HG02759 (cell line): ENCODE measurements at regions not wholly inside any gene's neighbourhood (a gene's known extent, or its start where the extent isn't known, plus 50 kb on each side); places are given as distances from the start of the nearest gene placed in this dataset.

ENCODE experiments used
- ATAC-seq: cut with Tn5 transposase; IDR thresholded peaks from one replicate; pipeline ENCODE4 v1.9.1; 2021; ENCODE audit warnings: mild to moderate bottlenecking, moderate library complexity; ENCODE audit not compliant: unreplicated experiment

DNA sequence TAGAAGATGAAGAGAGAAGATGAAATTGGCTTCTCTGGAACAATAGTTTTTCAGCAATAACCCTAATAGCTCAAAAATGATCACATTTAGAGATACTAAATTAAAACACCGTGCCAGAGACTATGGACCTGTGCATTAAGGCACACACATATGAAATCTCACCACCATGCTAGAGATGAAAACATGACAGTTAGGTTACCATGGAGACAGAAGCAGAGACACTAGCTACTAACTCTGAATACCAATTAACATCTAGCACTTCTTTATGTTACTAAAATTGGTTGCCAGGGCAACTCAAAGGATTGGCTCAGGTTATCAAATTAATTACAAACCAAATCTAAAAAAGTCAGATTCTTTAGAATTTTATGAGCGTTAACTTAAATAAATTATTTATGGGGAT is 337.7 kb downstream of the PLK2 start:
- no peak for ATAC-seq

DNA sequence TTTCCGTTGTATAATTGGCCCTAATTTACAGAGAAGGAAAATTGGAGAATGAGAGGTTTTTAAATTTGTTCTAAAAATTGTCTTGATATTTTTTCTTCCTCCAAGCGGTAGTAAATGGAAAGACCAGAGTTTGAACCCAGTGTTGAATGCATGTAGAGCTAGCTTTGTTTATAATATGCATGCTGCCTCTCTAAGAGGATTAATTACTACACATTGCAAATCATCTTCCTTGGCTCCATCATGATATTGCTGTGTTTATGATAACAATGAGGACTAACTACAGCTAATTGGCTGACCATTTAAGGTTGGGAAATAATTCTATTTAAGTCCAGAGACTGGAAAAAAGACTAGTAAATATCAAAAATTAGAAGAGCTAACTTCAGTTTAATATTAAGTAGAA is 338.5 kb downstream of the PLK2 start:
- ATAC-seq = no peak

DNA sequence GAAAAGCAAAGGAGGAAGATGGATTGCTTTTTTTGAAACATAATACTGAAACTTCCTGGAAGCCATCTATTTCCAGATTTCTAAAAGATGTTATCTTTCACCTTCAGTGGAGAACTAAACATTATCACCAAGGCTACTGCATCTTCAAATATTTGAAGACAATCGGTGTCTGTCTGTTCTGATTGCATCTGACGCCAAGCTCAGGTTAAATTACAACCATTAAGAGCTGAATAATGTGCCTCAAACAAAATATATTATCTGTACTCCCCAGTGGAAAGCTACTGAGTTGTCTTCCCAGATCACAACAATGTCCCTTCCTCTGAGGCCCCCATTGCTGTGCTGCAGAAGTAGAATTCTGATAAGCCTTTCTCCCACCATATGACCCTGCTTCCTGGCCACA is 342.3 kb downstream of the PLK2 start:
- no peak for ATAC-seq

DNA sequence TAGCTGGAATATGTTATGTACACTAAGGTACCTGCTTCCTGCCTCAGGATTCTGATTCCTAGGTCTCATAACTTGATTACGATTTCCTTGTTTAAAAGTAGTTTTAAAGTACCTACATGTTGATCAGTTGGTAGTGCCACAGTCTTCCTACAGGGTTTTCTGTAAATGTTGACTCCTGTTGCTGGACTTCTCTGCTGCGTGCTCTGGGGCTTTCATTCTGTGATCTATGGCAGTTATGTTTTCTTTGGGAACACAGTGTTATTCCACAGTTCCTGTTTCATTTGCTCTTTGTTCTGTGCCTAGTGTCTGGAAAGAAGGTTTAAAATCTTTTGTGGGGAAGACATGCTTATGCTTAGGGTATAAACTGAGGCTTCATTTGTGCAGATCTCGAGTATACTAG is 343.5 kb downstream of the PLK2 start:
- no peak for ATAC-seq

DNA sequence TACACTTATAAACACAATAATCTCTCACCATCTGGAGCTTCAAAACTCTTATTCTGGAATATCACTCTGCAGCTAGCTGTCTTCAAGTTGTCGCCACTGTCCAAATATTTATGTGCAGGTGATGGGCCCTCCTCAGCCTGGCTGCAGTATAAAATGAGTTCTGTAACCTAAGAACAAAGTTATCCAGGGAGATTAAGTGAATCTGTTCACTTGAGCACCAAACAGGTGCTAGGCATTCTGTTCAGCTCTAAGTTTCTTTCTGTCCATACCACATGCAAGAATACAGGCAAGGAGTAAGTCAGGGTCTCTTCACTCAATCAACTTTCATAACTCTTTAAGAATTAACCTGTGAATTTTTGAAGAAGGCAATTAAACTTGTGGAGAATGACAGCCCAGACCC is 344.1 kb downstream of the PLK2 start:
- no peak for ATAC-seq

DNA sequence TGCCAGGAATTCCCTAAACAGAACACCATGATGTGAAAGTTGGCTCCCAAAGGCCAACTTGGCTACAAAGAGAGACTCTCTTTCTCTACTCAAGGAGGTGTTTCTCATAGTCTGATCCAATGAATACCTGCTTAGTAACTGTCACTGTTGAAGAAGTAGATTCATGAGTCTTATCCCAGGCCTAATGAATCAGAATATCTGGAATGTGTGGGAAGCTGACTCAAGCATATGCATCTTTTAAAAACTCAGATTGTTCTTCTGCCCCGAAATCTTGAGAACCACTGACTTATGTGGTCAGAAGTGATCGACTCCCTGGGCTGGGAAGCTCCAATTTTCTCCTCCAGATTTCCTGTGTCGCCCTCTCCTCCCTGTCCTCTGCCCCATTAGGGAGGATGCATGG is 345.6 kb downstream of the PLK2 start:
- no peak for ATAC-seq

DNA sequence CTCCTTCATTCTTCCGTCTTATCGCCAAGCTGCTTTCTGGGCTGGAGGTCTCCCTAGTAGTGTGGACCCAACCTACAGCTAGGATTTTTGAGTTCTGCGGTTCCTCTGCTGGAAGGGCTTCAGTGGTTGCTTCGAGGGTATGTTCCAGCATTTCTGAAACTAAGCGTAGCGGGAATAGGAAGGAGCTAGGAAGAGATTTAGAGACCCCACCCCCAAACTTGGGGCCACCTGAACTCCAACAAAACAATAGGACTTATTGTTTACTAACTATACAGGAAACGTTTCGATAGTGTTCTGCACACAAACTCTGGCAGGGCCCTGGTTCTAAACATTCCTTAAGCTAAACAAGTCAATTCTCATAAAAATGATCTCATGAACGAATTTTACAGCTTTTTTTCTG is 346.7 kb downstream of the PLK2 start:
- no peak for ATAC-seq

DNA sequence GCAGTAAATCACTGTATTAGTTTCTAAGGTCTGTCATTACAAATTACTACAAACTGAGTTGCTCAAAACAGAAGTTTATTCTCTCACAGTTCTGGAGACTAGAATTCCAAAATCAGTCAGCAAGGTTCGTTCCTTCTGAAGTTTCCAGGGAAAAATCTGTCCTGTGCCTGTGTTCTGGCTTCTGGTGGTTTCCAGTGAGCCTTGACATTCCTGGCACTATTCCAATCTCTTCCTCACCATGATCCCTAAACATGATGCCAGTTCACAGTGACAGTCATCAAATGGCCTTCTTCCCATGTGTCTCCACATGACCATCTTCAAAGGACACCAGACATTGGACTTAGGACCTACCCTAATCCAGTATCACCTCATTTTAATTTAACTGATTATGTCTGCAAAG is 351.4 kb downstream of the PLK2 start:
- no peak for ATAC-seq

DNA sequence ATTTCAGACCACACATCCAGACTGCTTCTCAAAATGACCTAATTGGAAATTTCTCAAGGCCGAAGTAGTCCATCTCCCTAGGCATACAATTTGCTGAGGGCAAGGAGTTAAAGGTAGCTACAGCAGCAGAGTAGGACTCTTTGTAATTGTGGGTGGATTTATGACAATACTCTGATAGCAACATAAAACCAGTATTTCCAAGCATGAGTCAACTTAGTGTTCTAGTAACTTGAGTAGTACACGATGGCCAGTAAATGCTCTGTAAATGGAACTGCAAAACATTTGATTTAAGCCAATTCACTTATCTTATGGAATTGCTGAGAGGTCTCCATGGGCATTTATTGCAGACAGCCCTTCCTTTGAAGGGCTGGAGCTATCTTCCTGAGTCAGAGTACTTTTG is 352.2 kb downstream of the PLK2 start:
- ATAC-seq = no peak

DNA sequence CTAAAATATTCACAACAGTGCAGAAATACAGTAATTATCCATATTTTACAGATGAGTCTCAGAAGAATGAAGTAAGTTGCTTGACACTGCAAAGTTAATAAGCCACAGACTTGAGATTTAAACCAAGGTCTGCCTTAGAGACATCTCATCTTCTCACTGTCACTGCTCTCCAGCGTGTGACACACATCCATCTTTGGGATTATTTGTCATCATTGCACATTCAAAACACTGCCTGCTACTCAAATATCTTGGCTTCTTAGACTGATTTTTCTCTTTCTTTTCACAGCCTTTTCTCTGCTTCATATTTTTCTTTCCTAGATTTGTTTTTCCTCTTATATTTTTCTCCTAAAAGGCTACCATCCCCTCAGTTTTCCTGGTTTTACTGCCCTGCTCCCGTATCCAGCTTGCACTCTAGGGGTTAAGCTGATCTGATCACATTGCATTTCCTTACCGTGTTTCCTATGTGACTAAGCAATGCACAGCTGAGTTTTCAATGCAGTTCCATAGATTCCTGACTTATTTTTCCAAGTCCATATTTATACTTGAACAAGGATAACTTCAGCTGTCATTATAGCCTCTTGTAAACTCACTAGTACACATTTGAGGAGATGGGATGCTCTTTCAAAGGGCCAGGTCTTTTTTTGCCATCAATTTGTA is 353.0 kb downstream of the PLK2 start:
- no peak for ATAC-seq

DNA sequence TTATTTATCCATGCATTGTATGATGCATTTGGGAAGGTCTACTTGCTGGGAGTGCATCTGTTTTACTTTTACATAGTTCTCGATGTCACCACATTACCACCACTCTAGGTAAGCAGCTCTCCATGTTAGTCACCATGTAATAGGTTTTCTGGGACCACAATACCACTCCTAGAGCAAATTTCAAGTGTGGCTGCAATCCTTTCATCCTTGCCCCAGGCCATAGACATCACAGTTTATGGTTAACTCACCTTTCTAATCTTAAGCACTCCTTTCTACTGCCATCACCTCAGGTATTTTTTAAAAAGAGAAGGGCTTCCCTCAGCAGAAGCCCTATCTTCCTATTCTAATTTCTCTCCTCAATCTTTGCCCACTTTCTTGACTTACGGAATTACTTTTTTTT is 354.1 kb downstream of the PLK2 start:
- no peak for ATAC-seq

DNA sequence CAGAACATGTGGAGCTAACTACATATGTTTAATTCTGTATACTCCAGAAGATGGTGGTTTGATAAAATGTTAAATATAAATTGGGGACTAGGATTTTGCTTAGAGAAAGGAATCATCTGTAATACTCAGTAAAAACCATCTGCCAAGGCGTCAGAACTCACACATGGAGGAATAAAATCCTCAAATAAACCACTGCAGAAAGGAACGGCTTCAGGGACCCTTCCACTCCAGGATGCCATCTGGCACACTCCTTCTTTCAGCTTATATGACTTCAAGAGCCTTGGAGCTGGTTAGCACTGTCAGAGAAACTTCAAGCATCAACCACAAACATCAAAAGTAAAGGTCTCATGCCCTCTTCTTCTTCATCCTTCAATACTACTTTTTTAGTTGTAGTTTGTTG is 360.6 kb downstream of the PLK2 start:
- ATAC-seq = no peak

DNA sequence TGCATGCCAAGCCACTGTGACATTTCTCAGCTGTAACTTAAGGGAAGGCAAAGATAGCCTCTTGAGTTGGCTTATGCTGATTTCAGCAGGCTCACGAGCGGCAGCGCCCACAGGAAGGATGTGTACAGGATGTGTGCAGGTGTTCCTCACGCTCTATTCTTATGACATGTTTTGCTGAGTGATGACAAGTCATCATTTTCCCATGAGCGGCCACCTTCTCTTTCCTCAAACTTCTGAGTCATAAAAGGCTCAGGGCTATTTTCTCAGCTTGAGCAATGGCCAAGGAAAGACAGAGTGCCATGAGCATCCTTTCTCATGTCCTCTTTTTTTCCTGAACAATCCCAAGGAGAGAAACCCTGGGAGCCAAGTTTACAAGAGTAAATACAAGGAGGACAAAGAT is 365.9 kb downstream of the PLK2 start:
- no peak for ATAC-seq

DNA sequence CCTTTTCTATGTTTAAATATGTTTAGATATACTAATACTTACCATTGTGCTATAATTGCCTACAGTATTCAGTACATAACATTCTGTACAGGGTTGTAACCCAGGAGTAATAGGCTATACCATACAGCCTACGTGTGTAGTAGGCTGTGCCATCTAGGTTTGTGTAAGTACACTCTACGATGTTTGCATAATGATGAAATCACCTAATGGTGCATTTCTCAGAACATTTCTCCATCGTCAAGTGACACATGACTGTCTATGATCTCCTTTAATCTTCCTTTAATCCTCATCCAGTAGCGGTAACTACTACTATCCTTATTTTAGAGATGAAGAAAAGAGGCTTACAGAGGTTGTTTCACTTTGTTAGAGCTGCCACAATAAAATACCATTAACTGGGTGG is 369.2 kb downstream of the PLK2 start:
- ATAC-seq = no peak

DNA sequence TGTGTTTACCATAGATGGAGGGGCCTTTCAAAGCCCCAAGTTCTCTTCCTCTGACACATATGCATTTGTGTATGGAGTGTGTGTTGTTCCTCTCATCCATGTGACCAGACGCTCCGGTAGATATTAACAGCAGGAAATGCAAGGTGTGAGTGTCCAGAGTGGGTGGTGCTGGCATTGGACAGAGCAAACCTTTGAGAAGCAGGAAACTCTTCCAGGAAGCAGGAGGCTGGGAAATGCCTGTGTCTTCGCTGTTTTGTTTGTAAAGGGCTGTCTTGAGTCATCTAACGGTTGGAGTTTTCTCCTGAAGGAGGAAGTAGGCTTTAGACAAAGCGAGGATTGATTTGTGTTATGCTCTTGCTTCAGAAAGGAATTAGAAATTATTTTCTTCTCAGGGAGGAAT is 370.9 kb downstream of the PLK2 start:
- no peak for ATAC-seq

DNA sequence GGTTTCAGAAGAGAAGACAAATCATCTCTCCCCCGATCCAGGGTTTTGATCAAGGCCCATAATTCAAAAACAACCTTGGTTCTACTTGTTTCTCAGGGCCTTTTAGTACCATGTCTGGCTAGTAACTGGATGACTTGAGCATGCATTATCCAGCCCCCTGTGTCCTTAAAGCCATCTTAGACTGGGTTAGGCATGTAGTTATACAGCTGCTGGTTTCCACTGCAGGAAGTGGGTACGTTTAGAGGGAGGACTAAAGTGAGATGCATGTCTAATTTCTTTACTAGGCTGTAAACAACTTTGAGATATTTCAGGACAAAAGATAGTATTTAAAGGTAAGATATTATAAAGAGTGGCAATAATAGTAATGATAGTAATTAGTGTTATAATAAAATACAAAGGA is 372.0 kb downstream of the PLK2 start:
- no peak for ATAC-seq

DNA sequence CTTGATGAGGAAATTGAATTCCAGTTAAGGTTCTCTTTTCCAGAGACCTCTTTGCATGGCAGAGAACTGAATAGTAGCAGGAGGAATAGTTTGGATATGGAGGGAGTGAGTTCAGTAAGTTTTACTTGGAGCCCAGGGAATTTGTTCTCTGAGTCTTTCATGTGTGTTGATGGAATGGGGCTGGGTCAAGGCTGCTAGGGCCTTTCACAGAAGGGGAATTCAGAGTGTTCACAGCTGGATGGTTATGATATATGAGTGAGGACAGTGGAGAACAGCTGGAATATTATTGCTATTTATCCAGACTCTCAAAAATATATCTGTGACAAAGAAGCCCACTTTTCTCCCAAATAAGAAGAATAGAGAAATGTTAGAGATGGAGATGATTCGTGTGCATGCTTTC is 372.8 kb downstream of the PLK2 start:
- ATAC-seq = no peak

DNA sequence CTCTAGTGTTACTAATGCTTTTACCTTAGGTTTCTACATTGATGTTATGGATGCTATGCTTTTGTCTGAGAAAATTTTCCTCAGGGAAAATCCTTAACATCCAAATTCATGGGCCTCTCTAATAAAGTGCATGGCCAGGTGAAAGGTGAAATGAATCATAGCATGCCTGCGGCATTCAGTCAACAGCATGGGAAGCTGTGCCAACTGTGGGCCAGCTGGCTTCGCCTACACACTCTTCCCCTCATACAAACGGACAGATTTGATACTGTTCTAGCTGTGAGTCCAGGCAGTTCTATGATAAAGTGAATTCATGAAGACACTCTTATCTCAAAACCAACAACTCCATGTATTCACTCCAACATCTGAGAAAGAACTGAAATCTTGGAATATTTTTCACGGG is 374.1 kb downstream of the PLK2 start:
- no peak for ATAC-seq

DNA sequence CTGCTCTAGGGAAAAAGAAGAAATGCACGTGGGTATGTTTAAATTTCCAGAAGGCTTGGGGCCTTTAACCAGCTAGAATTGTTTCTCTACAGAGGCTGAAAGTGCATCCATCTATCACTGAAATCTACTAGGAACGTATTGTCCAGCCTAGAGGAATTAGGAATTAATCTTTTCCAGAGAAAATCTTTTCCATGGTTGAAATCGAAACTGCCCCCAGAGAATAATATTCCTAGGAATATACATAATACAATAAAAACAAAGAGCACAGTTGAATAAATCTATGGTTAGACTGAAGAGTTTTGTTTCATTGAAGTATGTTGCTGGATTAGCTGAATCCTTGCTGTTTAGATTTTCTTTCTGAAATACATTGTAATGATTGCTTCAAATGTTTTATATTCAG is 378.5 kb downstream of the PLK2 start:
- no peak for ATAC-seq

DNA sequence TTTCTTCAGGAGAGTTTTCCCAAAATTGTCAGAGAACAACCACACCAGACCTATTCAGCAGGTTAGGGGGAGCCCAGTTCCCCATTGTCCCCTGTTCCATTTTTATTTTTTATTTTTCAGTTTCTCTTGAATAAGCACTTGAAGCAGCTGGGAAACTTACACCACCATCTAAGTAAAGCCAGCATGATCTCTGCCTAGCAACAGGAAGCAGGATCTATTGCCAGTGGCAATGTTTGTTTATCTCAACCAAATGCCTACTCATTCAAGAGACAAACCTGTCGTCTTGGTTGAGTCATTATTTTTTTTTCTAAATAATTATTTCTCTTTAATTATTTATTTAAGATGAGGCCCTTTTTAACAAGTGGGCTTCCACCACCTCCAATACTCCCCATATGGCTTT is 379.3 kb downstream of the PLK2 start:
- no peak for ATAC-seq

DNA sequence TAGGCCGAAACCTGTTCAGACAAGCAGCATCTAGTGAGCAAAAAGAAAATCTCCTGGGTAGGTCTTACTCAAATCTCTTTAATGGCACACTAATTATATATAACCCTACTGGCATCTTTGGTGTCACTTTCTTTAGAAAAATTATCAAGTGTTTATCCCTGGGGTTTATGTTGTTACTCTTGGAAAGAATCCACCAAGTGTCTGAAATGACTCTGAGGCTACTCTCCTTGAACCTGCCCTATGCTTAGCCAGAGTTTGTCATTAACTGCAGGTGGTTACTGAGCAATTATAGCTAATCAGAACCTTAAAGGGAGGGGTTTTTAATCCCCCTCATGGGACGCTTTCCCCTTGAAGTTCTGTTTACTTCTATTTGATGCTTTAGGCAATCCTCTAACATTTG is 381.9 kb downstream of the PLK2 start:
- no peak for ATAC-seq

DNA sequence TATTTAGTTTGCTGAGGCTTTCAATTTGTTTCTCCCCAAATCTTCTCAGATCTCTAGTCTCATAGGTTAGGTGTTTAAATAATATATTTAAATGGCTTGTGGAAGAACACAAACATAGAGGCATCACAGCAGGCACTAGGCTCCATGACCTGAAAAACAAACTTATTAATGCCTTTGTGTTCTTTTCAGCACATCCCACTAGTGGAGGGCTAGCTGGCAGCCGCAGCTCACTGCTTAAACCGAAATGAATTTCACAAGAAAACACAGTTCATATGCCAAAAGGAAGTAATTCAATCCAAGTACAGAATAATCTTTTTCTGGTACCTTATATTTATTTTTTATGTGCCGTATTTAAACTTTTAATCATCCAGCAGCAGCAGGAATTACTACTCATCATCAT is 382.5 kb downstream of the PLK2 start:
- ATAC-seq = no peak

DNA sequence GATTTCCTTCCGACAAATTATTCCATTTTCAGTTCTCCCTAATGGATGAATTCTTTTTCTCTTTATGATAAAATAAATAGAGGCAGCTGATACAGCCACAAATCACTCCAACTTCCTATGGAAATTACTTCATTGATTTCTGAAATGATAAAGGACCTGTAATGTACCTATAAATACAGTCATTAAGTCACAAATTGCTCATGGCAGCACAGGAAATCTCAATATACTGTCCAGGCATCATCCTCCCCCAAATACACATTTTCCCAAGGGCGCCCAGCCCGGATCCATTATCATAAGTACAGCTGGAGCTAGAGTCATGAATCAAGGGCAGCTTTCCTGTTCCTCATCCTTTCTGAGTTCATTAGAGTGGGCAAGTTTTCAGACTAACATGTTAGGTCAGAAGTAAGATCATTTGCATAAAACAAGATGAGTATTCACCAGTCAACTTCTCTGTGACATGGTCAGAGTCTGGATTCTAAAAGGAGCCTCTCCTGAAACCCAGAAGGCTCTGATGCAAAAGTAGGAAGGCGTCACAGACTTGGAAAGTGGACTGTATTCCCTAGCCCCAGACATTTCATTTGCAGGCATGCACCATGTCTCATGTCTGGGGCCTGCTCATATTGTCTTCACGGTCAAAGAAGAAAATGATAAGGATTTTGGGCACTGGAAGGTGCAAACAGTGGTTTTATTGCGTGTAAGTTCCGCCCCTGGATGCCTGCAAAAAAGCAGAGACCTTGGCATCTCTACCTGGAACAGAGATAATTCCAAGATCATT is 383.2 kb downstream of the PLK2 start:
- ATAC-seq = no peak
